Endothelial cell (in vitro differentiated cells): ENCODE measurements at regions not wholly inside any gene's neighbourhood (a gene's known extent, or its start where the extent isn't known, plus 50 kb on each side); places are given as distances from the start of the nearest gene placed in this dataset.

Source experiments
- DNase-seq: peaks from one replicate; pipeline ENCODE4 v3.0.0; 2021; ENCODE audit warnings: low spot score
- H3K27ac Mint-ChIP-seq: one replicate; pipeline ENCODE4 v1.8.0; 2021; ENCODE audit warnings: mixed read lengths, inconsistent platforms; ENCODE audit not compliant: unreplicated experiment
- H3K27me3 Mint-ChIP-seq: one replicate; pipeline ENCODE4 v1.8.0; 2021; ENCODE audit warnings: mild to moderate bottlenecking, moderate library complexity, mixed read lengths, inconsistent platforms; ENCODE audit not compliant: unreplicated experiment
- H3K36me3 Mint-ChIP-seq: one replicate; pipeline ENCODE4 v1.8.0; 2021; ENCODE audit warnings: mild to moderate bottlenecking, low read depth, mixed read lengths, inconsistent platforms; ENCODE audit not compliant: unreplicated experiment
- H3K4me1 Mint-ChIP-seq: one replicate; pipeline ENCODE4 v1.8.0; 2021; ENCODE audit warnings: mild to moderate bottlenecking, mixed read lengths, inconsistent platforms; ENCODE audit not compliant: unreplicated experiment
- H3K4me3 Mint-ChIP-seq: one replicate; pipeline ENCODE4 v1.8.0; 2021; ENCODE audit warnings: mild to moderate bottlenecking, mixed read lengths, inconsistent platforms; ENCODE audit not compliant: unreplicated experiment
- H3K9me3 Mint-ChIP-seq: one replicate; pipeline ENCODE4 v1.8.0; 2021; ENCODE audit warnings: mixed read lengths, inconsistent platforms; ENCODE audit not compliant: unreplicated experiment
- CTCF ChIP-seq: fragments of 200-600 bp; sonication (generic); IDR thresholded peaks from one replicate; pipeline ENCODE4 v1.5.0; 2021; ENCODE audit warnings: antibody characterized with exemption; ENCODE audit not compliant: unreplicated experiment

GRCh38 chr15:62348118-62348517, 183.0 kb upstream of the C2CD4B start:
- Mint-ChIP-seq H3K4me3 (no peak overlapping the region), H3K27me3 (peaks cover 3% of the 10 kb centered on the region), H3K27ac (peak overlapping the region; percentile 19), H3K36me3 (no peaks in the 10 kb centered on the region), H3K4me1 (peaks cover 26% of the 10 kb centered on the region), H3K9me3 (no peaks in the 10 kb centered on the region)
- no peak for TF ChIP-seq CTCF
- no peak for DNase-seq

- Mint-ChIP-seq H3K36me3 (no peaks in the 10 kb centered on the region), H3K9me3 (no peaks in the 10 kb centered on the region), H3K4me3 (no peak overlapping the region), H3K4me1 (peaks cover 26% of the 10 kb centered on the region), H3K27ac (no peak overlapping the region), H3K27me3 (peaks cover 3% of the 10 kb centered on the region)
- no peak for DNase-seq
- no peak for TF ChIP-seq CTCF
Measured at GRCh38 chr15:62348623-62349022, 183.5 kb upstream of the C2CD4B start.

DNA sequence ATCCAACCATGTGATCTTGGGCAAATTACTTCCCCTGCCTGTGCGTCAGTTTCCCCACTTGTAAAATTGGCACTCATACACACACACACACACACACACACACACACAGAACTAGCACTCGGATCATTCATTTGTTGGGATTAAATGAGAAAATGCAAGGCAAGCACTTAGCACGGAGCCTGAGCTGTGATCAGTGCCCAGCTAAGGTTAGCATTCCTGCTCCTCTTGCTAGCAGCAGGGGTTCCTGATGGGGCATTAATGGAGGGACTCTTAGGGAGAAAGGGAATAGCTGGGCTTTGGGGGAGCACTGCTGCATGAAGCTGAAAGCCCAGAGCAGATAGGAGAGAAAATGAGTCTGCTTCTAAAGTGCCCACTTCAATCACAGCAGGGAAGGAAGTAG, 187.7 kb upstream of the C2CD4B start:
- Mint-ChIP-seq H3K9me3 (no peaks in the 10 kb centered on the region), H3K36me3 (no peaks in the 10 kb centered on the region), H3K27ac (no peak overlapping the region), H3K4me3 (no peak overlapping the region), H3K27me3 (no peaks in the 10 kb centered on the region), H3K4me1 (peaks cover 17% of the 10 kb centered on the region)
- TF ChIP-seq CTCF: no peak
- DNase-seq: no peak

GRCh38 chr15:62357431-62357830, 192.3 kb upstream of the C2CD4B start:
- Mint-ChIP-seq H3K27ac (no peak overlapping the region), H3K4me1 (no peaks in the 10 kb centered on the region), H3K9me3 (no peaks in the 10 kb centered on the region), H3K27me3 (no peaks in the 10 kb centered on the region), H3K36me3 (no peaks in the 10 kb centered on the region), H3K4me3 (no peak overlapping the region)
- DNase-seq: no peak
- TF ChIP-seq CTCF: no peak

DNA sequence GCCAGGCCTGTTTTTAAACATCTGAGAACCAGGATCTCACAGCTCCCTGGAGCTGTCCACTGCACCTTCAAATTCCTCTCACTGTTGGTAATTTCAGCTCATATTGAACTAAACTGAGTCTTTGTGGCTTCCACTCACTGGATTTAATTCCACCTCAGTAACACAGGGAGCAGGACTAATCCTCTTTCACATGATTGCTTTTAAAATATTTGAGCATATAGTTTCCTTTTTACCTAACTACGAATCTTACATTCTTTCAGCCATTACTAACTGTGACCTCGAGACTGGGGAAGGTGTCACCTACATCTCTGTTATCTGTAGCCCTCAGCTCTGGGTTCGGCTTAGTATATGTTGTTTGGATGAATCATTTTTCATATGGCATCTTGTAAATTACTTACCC, 194.3 kb upstream of the C2CD4B start:
- no peak for DNase-seq
- no peak for TF ChIP-seq CTCF
- H3K27ac Mint-ChIP-seq: no peak overlapping the region
- H3K9me3 Mint-ChIP-seq: no peaks in the 10 kb centered on the region
- H3K4me1 Mint-ChIP-seq: peaks cover 2% of the 10 kb centered on the region
- H3K27me3 Mint-ChIP-seq: no peaks in the 10 kb centered on the region
- H3K36me3 Mint-ChIP-seq: no peaks in the 10 kb centered on the region
- H3K4me3 Mint-ChIP-seq: no peak overlapping the region
